B cell (primary cell): ENCODE measurements at regions not wholly inside any gene's neighbourhood (a gene's known extent, or its start where the extent isn't known, plus 50 kb on each side); places are given as distances from the start of the nearest gene placed in this dataset.

Experiments
- ATAC-seq: fragments of 200-7000 bp; cut with Tn5 transposase; one replicate; pipeline ENCODE4 v1.10.0; 2021; ENCODE audit warnings: low read depth, mild to moderate bottlenecking, moderate number of reproducible peaks, moderate library complexity
- CTCF ChIA-PET: fragments of 350-600 bp; sonication (Branson Sonifier 250); formaldehyde crosslinking; loops from one replicate; lab custom pipeline; 2021; ENCODE audit warnings: antibody characterized with exemption, inconsistent platforms; lab: Charles Lee
- POLR2A ChIA-PET: fragments of 350-600 bp; sonication (Branson Sonifier 250); formaldehyde crosslinking; loops from one replicate; lab custom pipeline; 2021; ENCODE audit warnings: antibody characterized with exemption; lab: Charles Lee
- DNase-seq: peaks from one replicate; pipeline ENCODE4 v3.0.0; 2013
- H2AFZ ChIP-seq: 2 replicates; pipeline ENCODE4 v1.6.1; 2012; ENCODE audit warnings: mild to moderate bottlenecking, low read depth, low read length; ENCODE audit not compliant: insufficient read depth, poor library complexity, severe bottlenecking
- H3K27ac ChIP-seq, 2 donors: 1 replicate in 1 of 2; 2 replicates in 1 of 2; pipeline ENCODE4 v1.5.1; 2012 to 2013; ENCODE audit warnings: low read length in 2 of 2, mild to moderate bottlenecking in 2 of 2, moderate library complexity in 1 of 2
- H3K27me3 ChIP-seq, 4 experiments: fragments of 200-600 bp in 1 of 4; sonication (generic) in 1 of 4; replicated peaks in 1 of 4; 1 replicate in 2 of 4; 2 replicates in 2 of 4; pipeline versions ENCODE4 v1.6.1 to v1.7.0; 2013 to 2016; ENCODE audit warnings: low read length in 3 of 4, mild to moderate bottlenecking in 2 of 4, mixed read lengths in 1 of 4, moderate library complexity in 1 of 4; ENCODE audit not compliant: insufficient read depth in 4 of 4, control insufficient read depth in 3 of 4; ENCODE audit errors: control extremely low read depth in 1 of 4
- H3K36me3 ChIP-seq, 2 experiments: replicated peaks in 1 of 2; 1 replicate in 1 of 2; 2 replicates in 1 of 2; pipeline versions ENCODE4 v1.6.1 to v1.7.1; 2013; ENCODE audit warnings: low read length in 1 of 2; ENCODE audit not compliant: insufficient read depth in 2 of 2, control insufficient read depth in 1 of 2; ENCODE audit errors: control extremely low read depth in 1 of 2, extremely low read depth in 1 of 2
- H3K4me1 ChIP-seq, 2 donors: fragments of 200-600 bp in 1 of 2; sonication (generic) in 1 of 2; 1 replicate in 1 of 2; 2 replicates in 1 of 2; pipeline versions ENCODE4 v1.5.1 to v1.6.1; 2013 to 2017; ENCODE audit warnings: low read length in 2 of 2; ENCODE audit not compliant: control insufficient read depth in 2 of 2, insufficient read depth in 2 of 2
- H3K4me2 ChIP-seq: replicated peaks from 2 replicates; pipeline ENCODE3; 2012; ENCODE audit warnings: mild to moderate bottlenecking, low read depth, low read length; ENCODE audit not compliant: poor library complexity, severe bottlenecking
- H3K4me3 ChIP-seq, 5 experiments: fragments of 200-600 bp in 1 of 5; sonication (generic) in 1 of 5; 1 replicate in 3 of 5; 2 replicates in 2 of 5; pipeline versions ENCODE4 v1.5.1 to v1.7.0; 2011 to 2016; ENCODE audit warnings: low read length in 4 of 5, mild to moderate bottlenecking in 4 of 5, low read depth in 2 of 5, control low read depth in 1 of 5, moderate library complexity in 1 of 5; ENCODE audit not compliant: insufficient read depth in 1 of 5; ENCODE audit errors: control extremely low read depth in 1 of 5, extremely low read depth in 1 of 5
- H3K79me2 ChIP-seq: fragments of 200-600 bp; sonication (generic); one replicate; pipeline ENCODE4 v1.6.0; 2016; ENCODE audit warnings: low read length; ENCODE audit not compliant: control insufficient read depth, insufficient read depth
- H3K9ac ChIP-seq: fragments of 200-600 bp; sonication (generic); 2 replicates; pipeline ENCODE4 v1.6.1; 2017; ENCODE audit warnings: mild to moderate bottlenecking, low read length, moderate library complexity
- H3K9me3 ChIP-seq, 3 donors: one replicate each; pipeline versions ENCODE4 v1.6.1 to v1.7.1; 2013; ENCODE audit warnings: low read length in 2 of 3; ENCODE audit not compliant: control insufficient read depth in 2 of 3, insufficient read depth in 1 of 3; ENCODE audit errors: control extremely low read depth in 1 of 3
- H4K20me1 ChIP-seq: 2 replicates; pipeline ENCODE4 v1.6.0; 2012; ENCODE audit warnings: mild to moderate bottlenecking, low read length; ENCODE audit not compliant: insufficient read depth, control insufficient read depth, poor library complexity, severe bottlenecking
- H3K27ac Mint-ChIP-seq: one replicate; pipeline ENCODE4 v1.8.0; 2021; ENCODE audit warnings: mixed read lengths
- H3K27me3 Mint-ChIP-seq: one replicate; pipeline ENCODE4 v1.8.0; 2021; ENCODE audit warnings: mixed read lengths
- H3K4me1 Mint-ChIP-seq: one replicate; pipeline ENCODE4 v1.8.0; 2021; ENCODE audit warnings: mixed read lengths
- H3K4me3 Mint-ChIP-seq: one replicate; pipeline ENCODE4 v1.8.0; 2021; ENCODE audit warnings: mixed read lengths
- H3K9me3 Mint-ChIP-seq: one replicate; pipeline ENCODE4 v1.8.0; 2022; ENCODE audit warnings: mixed read lengths; ENCODE audit not compliant: insufficient read depth
- EZH2 ChIP-seq: IDR thresholded peaks from 2 replicates; pipeline ENCODE4 v1.6.1; 2012; ENCODE audit warnings: borderline replicate concordance, low read depth, mild to moderate bottlenecking, moderate library complexity, low read length; ENCODE audit not compliant: insufficient read depth, poor library complexity, severe bottlenecking
- WGBS: methylation state at CpG from one replicate; pipeline ENCODE4 v1.1.5; 2013; ENCODE audit warnings: missing lambda C conversion rate; ENCODE audit not compliant: insufficient coverage; 5-methylcytosine and 5-hydroxymethylcytosine counted together
- intact Hi-C: fragments of 100-400 bp; cut with micrococcal nuclease; formaldehyde crosslinking; loops from one replicate; pipeline ENCODE4 v1.10.0; 2022
- TF ChIP-seq, protein P1 (sequence below): fragments of 200-600 bp; IDR thresholded peaks from one replicate; pipeline ENCODE4 v1.8.0; 2022; ENCODE audit warnings: antibody characterized with exemption, mild to moderate bottlenecking

DNA sequence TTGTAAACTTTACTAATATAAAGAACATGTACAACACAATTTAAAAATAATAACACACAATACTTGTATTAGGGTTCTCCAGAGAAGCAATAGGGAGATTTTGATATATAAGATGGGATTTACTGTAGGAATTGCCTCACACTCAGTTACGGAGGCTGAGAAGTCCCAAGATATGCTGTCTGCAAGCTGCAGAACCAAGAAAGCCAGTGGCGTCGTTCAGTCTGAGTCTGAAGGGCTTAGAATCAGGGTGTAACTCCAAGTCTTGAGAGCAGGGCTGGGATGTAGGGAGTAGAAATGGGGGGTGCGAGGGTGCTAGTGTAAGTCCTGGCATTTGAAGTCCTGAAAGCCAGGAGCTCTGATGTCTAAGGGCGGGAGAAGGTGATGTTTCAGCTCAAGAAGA lies 206.6 kb upstream of the HES1 start:
- Histone ChIP-seq H3K79me2 (no peaks in the 10 kb centered on the region), H3K9ac (no peak overlapping the region), H3K27me3 (peaks cover 0 to 4% (median 2%) of the 10 kb centered on the region in 4 experiments), H3K9me3 (peaks cover 0 to 2% (median 0%) of the 10 kb centered on the region in 3 donors), H4K20me1 (no peaks in the 10 kb centered on the region), H3K27ac (no peak overlapping the region), H3K36me3 (no peaks in the 10 kb centered on the region), H3K4me1 (peaks cover 0 to 9% of the 10 kb centered on the region in 2 donors), H3K4me3 (no peak overlapping the region), H2AFZ (no peak overlapping the region), H3K4me2 (no peak overlapping the region)
- intact Hi-C loops: no loop called here
- Mint-ChIP-seq H3K9me3 (no peaks in the 10 kb centered on the region), H3K4me3 (no peak overlapping the region), H3K27me3 (peaks cover 6% of the 10 kb centered on the region), H3K27ac (no peak overlapping the region), H3K4me1 (peaks cover 7% of the 10 kb centered on the region)
- DNase-seq (no peak), ATAC-seq (no peak)
- ChIA-PET POLR2A (no interaction called here), CTCF (interaction anchor here (1.1 kb wide), 1 partner anchor 9 kb away, joined by 4 read pairs; no protein-coding TSS in a partner anchor)
- no peak for TF ChIP-seq EZH2
- TF ChIP-seq, protein P1, sequence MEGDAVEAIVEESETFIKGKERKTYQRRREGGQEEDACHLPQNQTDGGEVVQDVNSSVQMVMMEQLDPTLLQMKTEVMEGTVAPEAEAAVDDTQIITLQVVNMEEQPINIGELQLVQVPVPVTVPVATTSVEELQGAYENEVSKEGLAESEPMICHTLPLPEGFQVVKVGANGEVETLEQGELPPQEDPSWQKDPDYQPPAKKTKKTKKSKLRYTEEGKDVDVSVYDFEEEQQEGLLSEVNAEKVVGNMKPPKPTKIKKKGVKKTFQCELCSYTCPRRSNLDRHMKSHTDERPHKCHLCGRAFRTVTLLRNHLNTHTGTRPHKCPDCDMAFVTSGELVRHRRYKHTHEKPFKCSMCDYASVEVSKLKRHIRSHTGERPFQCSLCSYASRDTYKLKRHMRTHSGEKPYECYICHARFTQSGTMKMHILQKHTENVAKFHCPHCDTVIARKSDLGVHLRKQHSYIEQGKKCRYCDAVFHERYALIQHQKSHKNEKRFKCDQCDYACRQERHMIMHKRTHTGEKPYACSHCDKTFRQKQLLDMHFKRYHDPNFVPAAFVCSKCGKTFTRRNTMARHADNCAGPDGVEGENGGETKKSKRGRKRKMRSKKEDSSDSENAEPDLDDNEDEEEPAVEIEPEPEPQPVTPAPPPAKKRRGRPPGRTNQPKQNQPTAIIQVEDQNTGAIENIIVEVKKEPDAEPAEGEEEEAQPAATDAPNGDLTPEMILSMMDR: no peak
- WGBS: 95% methylated on average over 5 of the region's 5 CpGs

DNA sequence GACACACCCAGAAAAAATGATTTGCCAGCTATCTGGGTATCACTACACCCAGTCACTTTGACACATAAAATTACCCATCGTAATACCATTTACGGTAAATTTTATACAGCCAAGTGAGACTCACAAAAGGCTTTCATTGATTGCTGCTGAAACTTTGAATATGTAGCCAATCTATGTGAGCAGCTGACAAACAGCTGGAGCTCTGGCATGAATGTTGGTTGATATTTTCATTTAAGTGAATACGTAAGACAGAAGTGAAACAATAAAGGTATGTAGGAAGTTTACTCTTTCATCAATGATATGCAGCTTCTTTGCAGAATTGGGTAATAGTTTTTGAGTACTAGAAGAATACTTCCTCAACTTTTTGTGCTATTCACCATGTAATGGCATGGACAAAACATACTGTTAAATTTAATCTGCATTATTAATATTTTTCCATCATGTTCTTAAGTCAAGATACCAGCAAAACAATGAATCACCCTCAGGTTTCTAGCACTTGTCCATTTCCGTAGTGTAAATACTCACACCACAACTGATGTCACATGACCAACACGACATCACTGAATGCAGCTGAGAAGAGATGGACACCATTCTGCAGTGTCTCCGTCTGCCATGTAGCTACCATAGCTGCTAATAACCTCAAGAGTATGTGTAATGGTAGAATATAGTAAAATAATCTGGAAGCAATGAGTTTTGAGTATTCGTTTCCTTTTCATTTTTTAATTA lies 205.9 kb upstream of the HES1 start:
- ATAC-seq (no peak), DNase-seq (no peak)
- Histone ChIP-seq H2AFZ (no peak overlapping the region), H4K20me1 (no peaks in the 10 kb centered on the region), H3K4me2 (no peak overlapping the region), H3K27ac (no peak overlapping the region), H3K9me3 (no peaks in the 10 kb centered on the region), H3K27me3 (peaks cover 0 to 4% (median 2%) of the 10 kb centered on the region in 4 experiments), H3K36me3 (no peaks in the 10 kb centered on the region), H3K79me2 (no peaks in the 10 kb centered on the region), H3K4me1 (peaks cover 0 to 9% of the 10 kb centered on the region in 2 donors), H3K4me3 (no peak overlapping the region), H3K9ac (no peak overlapping the region)
- H3K4me3 Mint-ChIP-seq: no peak overlapping the region
- 100% methylated on average over 2 of the region's 7 CpGs for WGBS
- H3K4me1 Mint-ChIP-seq: peaks cover 7% of the 10 kb centered on the region
- H3K27me3 Mint-ChIP-seq: peaks cover 11% of the 10 kb centered on the region
- POLR2A ChIA-PET: no interaction called here
- TF ChIP-seq, protein P1: no peak
- TF ChIP-seq EZH2: no peak
- H3K27ac Mint-ChIP-seq: no peak overlapping the region
- H3K9me3 Mint-ChIP-seq: no peaks in the 10 kb centered on the region
- CTCF ChIA-PET: interaction anchor here (1.1 kb wide), 1 partner anchor 9 kb away, joined by 4 read pairs; no protein-coding TSS in a partner anchor
- intact Hi-C loops: no loop called here
